Adrenal gland (tissue), 9 donors: ENCODE measurements at regions not wholly inside any gene's neighbourhood (a gene's known extent, or its start where the extent isn't known, plus 50 kb on each side); places are given as distances from the start of the nearest gene placed in this dataset.
A peak's percentile ranks its signal among the peaks of the same experiment; 100 is the strongest.
"Not testable (repeated sequence)": the region's sequence is repeated elsewhere in the genome, so short reads cannot be mapped to it uniquely, and the experiment has no call there.

ENCODE experiments used
- DNase-seq, 7 donors: peaks; one replicate each; pipeline ENCODE4 v3.0.0-alpha.2; 2019 to 2020
- H3K27ac ChIP-seq, 5 donors: fragments of 200-600 bp; sonication (generic) in 4 of 5; 1 replicate in 3 of 5; 2 replicates in 2 of 5; pipeline versions ENCODE4 v1.5.1 to v1.8.0; 2016 to 2020; ENCODE audit warnings: mild to moderate bottlenecking in 1 of 5
- H3K27me3 ChIP-seq: fragments of 200-600 bp; 2 replicates; pipeline ENCODE4 v1.8.0; 2021
- H3K36me3 ChIP-seq, 2 donors: fragments of 200-600 bp; replicated peaks in 1 of 2; 1 replicate in 1 of 2; 2 replicates in 1 of 2; pipeline versions ENCODE4 v1.5.1 to v1.8.0; 2018 to 2022
- H3K4me1 ChIP-seq, 2 donors: fragments of 200-600 bp; replicated peaks in 1 of 2; 1 replicate in 1 of 2; 2 replicates in 1 of 2; pipeline versions ENCODE4 v1.5.1 to v1.8.0; 2018 to 2021
- H3K4me3 ChIP-seq, 4 donors: fragments of 200-600 bp; sonication (generic) in 3 of 4; one replicate each; pipeline ENCODE4 v1.5.1; 2016 to 2018
- H3K9me3 ChIP-seq, 3 donors: fragments of 200-600 bp; sonication (generic) in 1 of 3; replicated peaks in 1 of 3; 1 replicate in 2 of 3; 2 replicates in 1 of 3; pipeline versions ENCODE4 v1.5.1 to v1.8.0; 2016 to 2021
- POLR2A ChIP-seq, 2 donors: fragments of 450-650 bp; IDR thresholded peaks; one replicate each; pipeline ENCODE4 v1.6.1; 2017; ENCODE audit warnings: antibody characterized with exemption in 2 of 2, mild to moderate bottlenecking in 2 of 2, moderate library complexity in 1 of 2
- WGBS, 4 donors: extraction: QIAGEN DNeasy Blood & Tissue Kit in 2 of 4; methylation state at CpG; one replicate each; pipeline versions ENCODE4 v1.1.5 to v1.1.7; 2013 to 2017; 5-methylcytosine and 5-hydroxymethylcytosine counted together
- intact Hi-C, 2 donors: fragments of 100-400 bp; cut with DNase I; formaldehyde crosslinking; loops; one replicate each; pipeline versions ENCODE4 v1.14.1 to v1.15.0; 2022 to 2023
- TF ChIP-seq, protein P1 (sequence below), 6 experiments: fragments of 450-650 bp in 4 of 6; fragments of 200-600 bp in 2 of 6; sonication (generic) in 1 of 6; IDR thresholded peaks; 1 replicate in 5 of 6; 2 replicates in 1 of 6; pipeline versions ENCODE4 v1.5.1 to v1.8.0; 2016 to 2021; ENCODE audit warnings: antibody characterized with exemption in 6 of 6, mild to moderate bottlenecking in 2 of 6, moderate library complexity in 1 of 6
- donor health status: healthy with polysubstance abuse.
- donor health status: Bipolar disorder and iron deficiency.
- donor health status: DM: yes; HTN: yes; CAD: no.
- donor health status: DM: no; HTN: no; CAD: no.
- donor health status: DM: no; HTN: no; CAD: no.

DNA sequence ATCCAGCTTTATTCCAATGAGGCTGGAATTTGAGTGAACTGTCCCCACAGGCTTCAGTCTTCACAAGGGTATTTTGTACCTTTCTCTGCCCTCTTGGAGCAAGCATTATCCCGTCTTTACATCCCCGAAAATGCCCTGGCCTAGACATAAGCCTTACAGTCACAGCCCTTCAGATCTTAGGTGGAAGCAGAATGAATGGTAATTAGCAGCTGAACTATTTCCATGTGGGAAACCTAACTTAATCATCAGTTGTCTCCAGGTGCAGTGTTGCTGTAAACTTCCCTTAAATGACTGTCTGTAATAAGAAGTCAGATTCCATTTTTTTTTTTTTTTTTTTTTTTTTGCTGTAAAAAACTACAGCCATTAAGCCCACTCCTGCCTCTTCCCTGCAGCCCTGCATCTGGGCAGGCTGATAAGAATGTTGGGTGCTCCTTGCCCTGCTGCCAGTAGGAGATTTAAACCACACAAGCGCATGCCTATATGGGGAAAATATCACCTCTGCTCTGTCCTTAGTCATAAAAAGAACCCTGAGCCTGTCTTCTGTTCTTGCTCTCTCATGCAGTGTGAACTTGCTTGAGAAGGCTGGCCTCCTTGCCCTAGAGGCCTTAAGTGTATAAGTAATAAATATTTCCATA, 426.8 kb upstream of the SLITRK5 start:
- H3K4me3 ChIP-seq: no peak overlapping the region
- WGBS, 4 donors: 71 to 78% (median 77%) methylated on average over 3 of the region's 3 CpGs
- H3K27me3 ChIP-seq: no peaks in the 10 kb centered on the region
- TF ChIP-seq, protein P1, sequence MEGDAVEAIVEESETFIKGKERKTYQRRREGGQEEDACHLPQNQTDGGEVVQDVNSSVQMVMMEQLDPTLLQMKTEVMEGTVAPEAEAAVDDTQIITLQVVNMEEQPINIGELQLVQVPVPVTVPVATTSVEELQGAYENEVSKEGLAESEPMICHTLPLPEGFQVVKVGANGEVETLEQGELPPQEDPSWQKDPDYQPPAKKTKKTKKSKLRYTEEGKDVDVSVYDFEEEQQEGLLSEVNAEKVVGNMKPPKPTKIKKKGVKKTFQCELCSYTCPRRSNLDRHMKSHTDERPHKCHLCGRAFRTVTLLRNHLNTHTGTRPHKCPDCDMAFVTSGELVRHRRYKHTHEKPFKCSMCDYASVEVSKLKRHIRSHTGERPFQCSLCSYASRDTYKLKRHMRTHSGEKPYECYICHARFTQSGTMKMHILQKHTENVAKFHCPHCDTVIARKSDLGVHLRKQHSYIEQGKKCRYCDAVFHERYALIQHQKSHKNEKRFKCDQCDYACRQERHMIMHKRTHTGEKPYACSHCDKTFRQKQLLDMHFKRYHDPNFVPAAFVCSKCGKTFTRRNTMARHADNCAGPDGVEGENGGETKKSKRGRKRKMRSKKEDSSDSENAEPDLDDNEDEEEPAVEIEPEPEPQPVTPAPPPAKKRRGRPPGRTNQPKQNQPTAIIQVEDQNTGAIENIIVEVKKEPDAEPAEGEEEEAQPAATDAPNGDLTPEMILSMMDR (IDR thresholded peaks at IDR 0.05): no peak
- no peak for TF ChIP-seq POLR2A (IDR thresholded peaks at IDR 0.05)
- no peaks in the 10 kb centered on the region for H3K9me3 ChIP-seq
- H3K4me1 ChIP-seq: no peaks in the 10 kb centered on the region
- intact Hi-C loops: no loop called here
- H3K27ac ChIP-seq: no peak overlapping the region
- no peak for DNase-seq
- no peaks in the 10 kb centered on the region for H3K36me3 ChIP-seq

- DNase-seq, H3K4me1 ChIP-seq, H3K27me3 ChIP-seq, H3K9me3 ChIP-seq, H3K4me3 ChIP-seq, intact Hi-C loops, H3K27ac ChIP-seq, H3K36me3 ChIP-seq: not testable (repeated sequence)
- WGBS, 4 donors: 80 to 88% (median 83%) methylated on average over 8 of the region's 8 CpGs
These were observed 421.3 kb upstream of the SLITRK5 start for GRCh38 chr13:87249847-87250246.

GRCh38 chr13:87255394-87255793, 415.8 kb upstream of the SLITRK5 start:
- H3K9me3 ChIP-seq: no peaks in the 10 kb centered on the region
- H3K4me1 ChIP-seq: no peaks in the 10 kb centered on the region
- H3K36me3 ChIP-seq: no peaks in the 10 kb centered on the region
- DNase-seq: no peak
- WGBS, 4 donors: 85 to 91% (median 89%) methylated on average over 5 of the region's 5 CpGs
- TF ChIP-seq POLR2A (IDR thresholded peaks at IDR 0.05): no peak
- TF ChIP-seq, protein P1 (IDR thresholded peaks at IDR 0.05): no peak
- intact Hi-C loops: no loop called here
- H3K4me3 ChIP-seq: no peak overlapping the region
- no peak overlapping the region for H3K27ac ChIP-seq
- H3K27me3 ChIP-seq: no peaks in the 10 kb centered on the region

DNA sequence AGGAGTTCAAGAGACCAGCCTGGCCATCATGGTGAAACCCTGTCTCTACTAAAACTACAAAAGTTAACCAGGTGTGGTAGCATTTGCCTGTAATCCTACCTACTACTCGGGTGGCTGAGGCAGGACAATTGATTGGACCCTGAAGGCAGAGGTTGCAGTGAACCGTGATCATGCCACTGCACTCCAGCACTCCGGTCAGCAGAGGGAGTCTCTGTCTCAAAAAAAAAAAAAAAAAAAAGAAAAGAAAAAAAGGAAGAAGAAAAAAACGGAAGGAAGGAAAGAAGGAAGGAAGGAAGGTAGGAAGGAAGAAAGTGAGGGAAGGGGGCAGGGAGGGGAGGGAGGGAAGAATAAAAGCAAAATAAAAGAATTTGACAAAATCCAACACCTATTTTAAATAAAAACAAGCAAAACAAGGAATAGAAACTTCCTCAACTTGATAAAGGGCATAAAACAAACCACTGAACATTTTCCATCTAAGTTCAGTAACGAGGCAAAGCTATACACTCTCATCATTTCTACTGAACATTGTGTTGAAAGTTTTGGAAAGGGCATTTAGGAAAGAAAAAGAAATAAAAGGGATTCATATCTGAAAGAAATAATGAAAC, 411.6 kb upstream of the SLITRK5 start:
- WGBS, 4 donors: 23 to 31% (median 27%) methylated on average over 5 of the region's 5 CpGs
- peak in 4 of 7 donors; percentile 6 to 29 (median 18) for DNase-seq
- Histone ChIP-seq H3K27ac (no peak overlapping the region), H3K4me1 (no peaks in the 10 kb centered on the region), H3K9me3 (no peaks in the 10 kb centered on the region), H3K4me3 (no peak overlapping the region), H3K36me3 (no peaks in the 10 kb centered on the region), H3K27me3 (no peaks in the 10 kb centered on the region)
- TF ChIP-seq, protein P1 (IDR thresholded peaks at IDR 0.05): peak in 4 of 6 experiments; percentile 12 to 52 (median 28)
- no peak for TF ChIP-seq POLR2A (IDR thresholded peaks at IDR 0.05)
- intact Hi-C loops: no loop called here
